ENCODE measurements at regions not wholly inside any gene's neighbourhood (a gene's known extent, or its start where the extent isn't known, plus 50 kb on each side); places are given as distances from the start of the nearest gene placed in this dataset.

GRCh38 chr6:132007474-132008190, 56.5 kb upstream of the CCN2 start:
- CTCF ChIA-PET = no interaction called here

GRCh38 chr6:132005178-132005577, 54.0 kb upstream of the CCN2 start:
- ChIA-PET POLR2A (no interaction called here), CTCF (no interaction called here)

More at GRCh38 chr6:132007474-132008190, 56.5 kb upstream of the CCN2 start:
- POLR2A ChIA-PET = no interaction called here

GRCh38 chr6:132004668-132005067, 53.5 kb upstream of the CCN2 start:
- ChIA-PET POLR2A (no interaction called here), CTCF (no interaction called here)

- CTCF ChIA-PET = no interaction called here
- POLR2A ChIA-PET = no interaction called here
Measured at GRCh38 chr6:132003516-132004178, 52.5 kb upstream of the CCN2 start.

Data from activated CD8-positive, alpha-beta memory T cell treated with anti-CD3 and anti-CD28 coated beads for 36 hours (primary cell).